CD14-positive monocyte (primary cell): ENCODE measurements at regions not wholly inside any gene's neighbourhood (a gene's known extent, or its start where the extent isn't known, plus 50 kb on each side); places are given as distances from the start of the nearest gene placed in this dataset.

ENCODE experiments used
- DNase-seq, 3 donors: peaks; one replicate each; pipeline ENCODE4 v3.0.0-alpha.2; 2011 to 2022
- H2AFZ ChIP-seq: 2 replicates; pipeline ENCODE4 v1.6.0; 2012; ENCODE audit warnings: mild to moderate bottlenecking, low read depth, low read length, inconsistent platforms; ENCODE audit not compliant: insufficient read depth, poor library complexity, severe bottlenecking
- H3K27ac ChIP-seq, 2 donors: 1 replicate in 1 of 2; 2 replicates in 1 of 2; pipeline ENCODE4 v1.5.1; 2012 to 2013; ENCODE audit warnings: low read length in 2 of 2, control low read depth in 1 of 2, inconsistent platforms in 1 of 2, low read depth in 1 of 2, mild to moderate bottlenecking in 1 of 2
- H3K27me3 ChIP-seq, 2 donors: one replicate each; pipeline versions ENCODE4 v1.6.0 to v1.6.1; 2011 to 2013; ENCODE audit warnings: low read length in 2 of 2; ENCODE audit not compliant: control insufficient read depth in 2 of 2, insufficient read depth in 2 of 2
- H3K36me3 ChIP-seq, 2 donors: replicated peaks in 1 of 2; 1 replicate in 1 of 2; 2 replicates in 1 of 2; pipeline versions ENCODE4 v1.5.1 to v1.6.1; 2012 to 2013; ENCODE audit warnings: low read length in 2 of 2, control low read depth in 1 of 2, inconsistent platforms in 1 of 2, mild to moderate bottlenecking in 1 of 2; ENCODE audit not compliant: insufficient read depth in 2 of 2, control insufficient read depth in 1 of 2
- H3K4me1 ChIP-seq, 2 donors: 1 replicate in 1 of 2; 2 replicates in 1 of 2; pipeline versions ENCODE4 v1.5.1 to v1.6.1; 2012 to 2013; ENCODE audit warnings: low read length in 2 of 2, control low read depth in 1 of 2, inconsistent platforms in 1 of 2, mild to moderate bottlenecking in 1 of 2, moderate library complexity in 1 of 2; ENCODE audit not compliant: insufficient read depth in 2 of 2, control insufficient read depth in 1 of 2
- H3K4me2 ChIP-seq: replicated peaks from 2 replicates; pipeline ENCODE3; 2012; ENCODE audit warnings: low read length, moderate library complexity, mild to moderate bottlenecking; ENCODE audit not compliant: poor library complexity, severe bottlenecking; ENCODE audit errors: extremely low read depth
- H3K4me3 ChIP-seq, 3 experiments: fragments of 200-600 bp in 1 of 3; sonication (generic) in 1 of 3; replicated peaks in 1 of 3; 1 replicate in 2 of 3; 2 replicates in 1 of 3; pipeline ENCODE4 v1.5.1; 2011 to 2013; ENCODE audit warnings: low read length in 3 of 3, mild to moderate bottlenecking in 3 of 3, control low read depth in 2 of 3, low read depth in 2 of 3, inconsistent platforms in 1 of 3, moderate library complexity in 1 of 3
- H3K79me2 ChIP-seq: 2 replicates; pipeline ENCODE4 v1.6.0; 2012; ENCODE audit warnings: mild to moderate bottlenecking, control low read depth, inconsistent platforms, low read length, moderate library complexity; ENCODE audit not compliant: insufficient read depth
- H3K9ac ChIP-seq: 2 replicates; pipeline ENCODE4 v1.6.0; 2017; ENCODE audit warnings: low read length, mild to moderate bottlenecking; ENCODE audit not compliant: insufficient read depth, poor library complexity, severe bottlenecking
- H3K9me3 ChIP-seq, 2 donors: replicated peaks in 1 of 2; 1 replicate in 1 of 2; 2 replicates in 1 of 2; pipeline versions ENCODE4 v1.5.1 to v1.6.1; 2012 to 2013; ENCODE audit warnings: low read length in 2 of 2, control low read depth in 1 of 2; ENCODE audit not compliant: control insufficient read depth in 1 of 2, insufficient read depth in 1 of 2
- H4K20me1 ChIP-seq: 2 replicates; pipeline ENCODE4 v1.6.0; 2012; ENCODE audit warnings: mild to moderate bottlenecking, low read length, control low read depth, moderate library complexity; ENCODE audit not compliant: insufficient read depth
- H3K27ac Mint-ChIP-seq, 7 donors: one replicate each; pipeline ENCODE4 v1.8.0; 2020; ENCODE audit warnings: mild to moderate bottlenecking in 7 of 7, mixed read lengths in 7 of 7, moderate library complexity in 6 of 7, inconsistent platforms in 2 of 7
- H3K27me3 Mint-ChIP-seq, 3 donors: one replicate each; pipeline ENCODE4 v1.8.0; 2021 to 2022; ENCODE audit warnings: low read depth in 3 of 3, mild to moderate bottlenecking in 3 of 3, mixed read lengths in 3 of 3, moderate library complexity in 3 of 3, inconsistent platforms in 1 of 3
- H3K36me3 Mint-ChIP-seq, 2 donors: one replicate each; pipeline ENCODE4 v1.8.0; 2020; ENCODE audit warnings: mixed read lengths in 2 of 2, inconsistent platforms in 1 of 2, mild to moderate bottlenecking in 1 of 2
- H3K4me1 Mint-ChIP-seq: one replicate; pipeline ENCODE4 v1.8.0; 2020; ENCODE audit warnings: mild to moderate bottlenecking, mixed read lengths
- H3K4me3 Mint-ChIP-seq, 2 donors: one replicate each; pipeline ENCODE4 v1.8.0; 2020; ENCODE audit warnings: mild to moderate bottlenecking in 2 of 2, mixed read lengths in 2 of 2, moderate library complexity in 1 of 2
- H3K9me3 Mint-ChIP-seq, 7 donors: one replicate each; pipeline ENCODE4 v1.8.0; 2020 to 2022; ENCODE audit warnings: mixed read lengths in 7 of 7, mild to moderate bottlenecking in 6 of 7, moderate library complexity in 6 of 7, inconsistent platforms in 2 of 7
- WGBS: methylation state at CpG from one replicate; pipeline ENCODE4 v1.1.5; 2013; ENCODE audit warnings: missing lambda C conversion rate; ENCODE audit not compliant: insufficient coverage; 5-methylcytosine and 5-hydroxymethylcytosine counted together
- intact Hi-C, 2 donors: fragments of 100-400 bp; cut with micrococcal nuclease; formaldehyde crosslinking; loops; one replicate each; pipeline versions ENCODE4 v1.15.0 to v1.15.1; 2023
- TF ChIP-seq, protein P1 (sequence below): fragments of 200-600 bp; IDR thresholded peaks from one replicate; pipeline ENCODE4 v1.8.0; 2022; ENCODE audit warnings: antibody characterized with exemption, mild to moderate bottlenecking

DNA sequence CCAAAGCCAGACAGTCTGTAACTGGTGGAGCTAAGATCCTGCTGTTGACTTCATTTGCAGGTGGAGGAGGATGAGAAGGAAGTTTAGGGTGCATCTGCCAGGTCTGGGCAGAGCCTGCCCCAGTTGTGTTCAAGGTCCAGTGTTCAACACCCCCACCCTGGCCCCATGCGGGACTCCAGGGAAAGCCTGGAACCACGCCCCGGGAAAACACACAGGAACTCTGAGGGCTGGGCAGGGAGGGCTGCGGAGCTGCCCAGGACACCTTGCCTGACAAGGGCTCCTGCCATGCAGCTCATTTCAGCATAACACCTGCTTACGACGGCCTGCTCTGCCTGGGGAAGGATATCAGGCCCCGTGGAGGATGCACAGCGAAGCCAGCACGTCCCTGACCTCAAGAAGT lies 286.3 kb downstream of the XXYLT1 start:
- Histone ChIP-seq H3K4me2 (peak overlapping the region; percentile 72), H3K9me3 (no peaks in the 10 kb centered on the region), H3K79me2 (no peaks in the 10 kb centered on the region), H3K4me3 (peak overlapping the region in 2 of 3 experiments; percentile 24 to 60), H3K36me3 (no peaks in the 10 kb centered on the region), H3K27me3 (no peaks in the 10 kb centered on the region), H4K20me1 (no peaks in the 10 kb centered on the region), H3K4me1 (peaks cover 33 to 41% of the 10 kb centered on the region in 2 donors), H3K27ac (no peak overlapping the region), H2AFZ (peak overlapping the region; percentile 57), H3K9ac (no peak overlapping the region)
- no peak for DNase-seq
- H3K36me3 Mint-ChIP-seq: peaks cover 2 to 6% of the 10 kb centered on the region in 2 donors
- intact Hi-C loops: loop anchor here in 1 of 2 donors (5.0 kb wide), 1 partner anchor 123 kb away; no protein-coding TSS in a partner anchor
- H3K27me3 Mint-ChIP-seq: peaks cover 0 to 5% (median 2%) of the 10 kb centered on the region in 3 donors
- peaks cover 56% of the 10 kb centered on the region for H3K4me1 Mint-ChIP-seq
- TF ChIP-seq, protein P1, sequence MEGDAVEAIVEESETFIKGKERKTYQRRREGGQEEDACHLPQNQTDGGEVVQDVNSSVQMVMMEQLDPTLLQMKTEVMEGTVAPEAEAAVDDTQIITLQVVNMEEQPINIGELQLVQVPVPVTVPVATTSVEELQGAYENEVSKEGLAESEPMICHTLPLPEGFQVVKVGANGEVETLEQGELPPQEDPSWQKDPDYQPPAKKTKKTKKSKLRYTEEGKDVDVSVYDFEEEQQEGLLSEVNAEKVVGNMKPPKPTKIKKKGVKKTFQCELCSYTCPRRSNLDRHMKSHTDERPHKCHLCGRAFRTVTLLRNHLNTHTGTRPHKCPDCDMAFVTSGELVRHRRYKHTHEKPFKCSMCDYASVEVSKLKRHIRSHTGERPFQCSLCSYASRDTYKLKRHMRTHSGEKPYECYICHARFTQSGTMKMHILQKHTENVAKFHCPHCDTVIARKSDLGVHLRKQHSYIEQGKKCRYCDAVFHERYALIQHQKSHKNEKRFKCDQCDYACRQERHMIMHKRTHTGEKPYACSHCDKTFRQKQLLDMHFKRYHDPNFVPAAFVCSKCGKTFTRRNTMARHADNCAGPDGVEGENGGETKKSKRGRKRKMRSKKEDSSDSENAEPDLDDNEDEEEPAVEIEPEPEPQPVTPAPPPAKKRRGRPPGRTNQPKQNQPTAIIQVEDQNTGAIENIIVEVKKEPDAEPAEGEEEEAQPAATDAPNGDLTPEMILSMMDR: no peak
- peak overlapping the region in 3 of 7 donors; percentile 32 to 74 (median 36) for H3K27ac Mint-ChIP-seq
- 60% methylated on average over 8 of the region's 9 CpGs for WGBS
- H3K9me3 Mint-ChIP-seq: peaks cover 0 to 4% (median 2%) of the 10 kb centered on the region in 7 donors
- peak overlapping the region; percentile 73 to 74 for H3K4me3 Mint-ChIP-seq

DNA sequence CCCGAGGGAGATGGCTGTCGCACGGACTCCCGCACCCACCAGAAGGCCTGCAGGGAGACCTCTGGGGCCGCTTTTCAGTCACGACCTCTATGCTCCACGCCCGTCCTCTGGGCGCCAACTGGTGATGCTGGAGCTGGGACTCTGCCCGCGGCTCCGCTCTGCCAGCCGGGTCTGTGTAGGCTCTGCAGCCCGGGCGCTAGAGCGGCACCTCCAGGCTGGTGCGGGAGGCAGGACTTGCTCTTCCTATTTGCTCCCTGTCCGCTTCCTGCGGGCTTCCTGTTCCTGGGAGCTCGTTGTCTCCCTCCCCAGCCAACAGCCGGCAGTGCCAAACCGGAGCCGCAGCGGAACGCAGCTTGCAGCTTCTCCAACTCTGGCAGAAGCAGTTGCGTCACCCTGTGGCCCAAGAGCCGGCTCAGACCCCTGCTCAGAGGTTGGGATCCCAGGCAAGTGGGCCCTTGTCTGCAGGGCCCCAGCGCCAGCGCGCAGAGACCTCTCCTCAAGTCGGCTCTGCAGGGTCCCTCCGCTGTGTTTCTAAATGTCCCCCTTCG lies 285.9 kb downstream of the XXYLT1 start:
- Mint-ChIP-seq H3K4me1 (peaks cover 57% of the 10 kb centered on the region), H3K4me3 (peak overlapping the region; percentile 73 to 74), H3K27me3 (peaks cover 0 to 5% (median 2%) of the 10 kb centered on the region in 3 donors), H3K27ac (peak overlapping the region; percentile 59 to 93 (median 85)), H3K36me3 (peaks cover 2 to 6% of the 10 kb centered on the region in 2 donors), H3K9me3 (peaks cover 0 to 4% (median 2%) of the 10 kb centered on the region in 7 donors)
- intact Hi-C loops: loop anchor here in 1 of 2 donors (5.0 kb wide), 1 partner anchor 122 kb away; no protein-coding TSS in a partner anchor
- H3K9ac ChIP-seq: no peak overlapping the region
- H3K9me3 ChIP-seq: no peaks in the 10 kb centered on the region
- TF ChIP-seq, protein P1: no peak
- peak overlapping the region; percentile 57 for H2AFZ ChIP-seq
- H3K4me3 ChIP-seq: peak overlapping the region in 2 of 3 experiments; percentile 24 to 60
- H3K4me2 ChIP-seq: peak overlapping the region; percentile 72
- peak; percentile 40 to 66 (median 62) for DNase-seq
- no peaks in the 10 kb centered on the region for H4K20me1 ChIP-seq
- H3K27me3 ChIP-seq: no peaks in the 10 kb centered on the region
- 26% methylated on average over 33 of the region's 33 CpGs for WGBS
- H3K4me1 ChIP-seq: peaks cover 33 to 41% of the 10 kb centered on the region in 2 donors
- no peaks in the 10 kb centered on the region for H3K36me3 ChIP-seq
- H3K27ac ChIP-seq: no peak overlapping the region
- no peaks in the 10 kb centered on the region for H3K79me2 ChIP-seq
